Uterus (tissue), 3 donors: ENCODE measurements at regions not wholly inside any gene's neighbourhood (a gene's known extent, or its start where the extent isn't known, plus 50 kb on each side); places are given as distances from the start of the nearest gene placed in this dataset.

Source experiments
- DNase-seq, 2 donors: peaks; one replicate each; pipeline ENCODE4 v3.0.0-alpha.2; 2019 to 2020
- H3K27ac ChIP-seq, 2 donors: fragments of 200-600 bp; sonication (generic); 1 replicate in 1 of 2; 2 replicates in 1 of 2; pipeline ENCODE4 v1.5.1; 2016 to 2018
- H3K27me3 ChIP-seq, 2 donors: fragments of 200-600 bp; sonication (generic); one replicate each; pipeline ENCODE4 v1.5.1; 2018 to 2019; ENCODE audit warnings: control low read depth in 1 of 2
- H3K36me3 ChIP-seq, 2 donors: fragments of 200-600 bp; sonication (generic); one replicate each; pipeline ENCODE4 v1.5.1; 2019; ENCODE audit warnings: control low read depth in 1 of 2
- H3K4me1 ChIP-seq, 2 donors: fragments of 200-600 bp; sonication (generic); one replicate each; pipeline ENCODE4 v1.5.1; 2018 to 2019; ENCODE audit warnings: control low read depth in 1 of 2
- H3K4me3 ChIP-seq, 2 donors: fragments of 200-600 bp; sonication (generic); 1 replicate in 1 of 2; 2 replicates in 1 of 2; pipeline ENCODE4 v1.5.1; 2018 to 2019; ENCODE audit warnings: mild to moderate bottlenecking in 1 of 2
- H3K9me3 ChIP-seq, 2 donors: fragments of 200-600 bp; sonication (generic); one replicate each; pipeline ENCODE4 v1.5.1; 2019; ENCODE audit warnings: control low read depth in 1 of 2
- POLR2A ChIP-seq, 2 donors: fragments of 450-650 bp; IDR thresholded peaks; one replicate each; pipeline ENCODE4 v1.6.1; 2016; ENCODE audit warnings: antibody characterized with exemption in 2 of 2, mild to moderate bottlenecking in 1 of 2, moderate library complexity in 1 of 2
- intact Hi-C: fragments of 100-400 bp; cut with DNase I; formaldehyde crosslinking; loops from one replicate; pipeline ENCODE4 v1.15.1; 2023; ENCODE audit warnings: low total_unique reads
- TF ChIP-seq, protein P1 (sequence below), 4 experiments: fragments of 200-600 bp in 2 of 4; fragments of 450-650 bp in 2 of 4; sonication (generic) in 2 of 4; IDR thresholded peaks; one replicate each; pipeline ENCODE4 v1.5.1; 2016 to 2019; ENCODE audit warnings: antibody characterized with exemption in 4 of 4, mild to moderate bottlenecking in 2 of 4, moderate library complexity in 1 of 4
- donor health status: DM: yes; HTN: yes; CAD: no.

DNA sequence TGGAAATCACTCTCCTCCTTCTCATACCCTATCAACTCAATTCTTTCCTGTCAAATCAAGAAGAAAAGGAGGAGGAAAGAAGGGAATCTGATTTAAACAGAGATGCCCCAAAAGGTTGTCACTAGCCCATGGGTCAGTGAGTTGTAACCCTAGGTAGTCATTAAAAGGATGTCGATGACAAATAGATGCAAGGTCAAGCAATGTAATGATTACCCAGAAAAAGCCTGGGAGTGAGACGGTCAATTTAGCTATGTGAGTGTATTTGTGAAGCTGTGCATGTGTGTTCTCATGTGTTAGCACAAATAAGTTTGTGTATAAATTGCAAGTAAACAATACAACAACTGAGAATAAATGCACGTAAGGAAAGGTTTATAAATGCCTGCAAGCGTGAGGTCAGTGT is 190.5 kb upstream of the PMFBP1 start:
- Histone ChIP-seq H3K27me3 (no peaks in the 10 kb centered on the region), H3K4me1 (no peaks in the 10 kb centered on the region), H3K36me3 (no peaks in the 10 kb centered on the region), H3K9me3 (peaks cover 0 to 2% of the 10 kb centered on the region in 2 donors), H3K4me3 (no peak overlapping the region), H3K27ac (no peak overlapping the region)
- intact Hi-C loops: no loop called here
- DNase-seq: no peak
- TF ChIP-seq, protein P1, sequence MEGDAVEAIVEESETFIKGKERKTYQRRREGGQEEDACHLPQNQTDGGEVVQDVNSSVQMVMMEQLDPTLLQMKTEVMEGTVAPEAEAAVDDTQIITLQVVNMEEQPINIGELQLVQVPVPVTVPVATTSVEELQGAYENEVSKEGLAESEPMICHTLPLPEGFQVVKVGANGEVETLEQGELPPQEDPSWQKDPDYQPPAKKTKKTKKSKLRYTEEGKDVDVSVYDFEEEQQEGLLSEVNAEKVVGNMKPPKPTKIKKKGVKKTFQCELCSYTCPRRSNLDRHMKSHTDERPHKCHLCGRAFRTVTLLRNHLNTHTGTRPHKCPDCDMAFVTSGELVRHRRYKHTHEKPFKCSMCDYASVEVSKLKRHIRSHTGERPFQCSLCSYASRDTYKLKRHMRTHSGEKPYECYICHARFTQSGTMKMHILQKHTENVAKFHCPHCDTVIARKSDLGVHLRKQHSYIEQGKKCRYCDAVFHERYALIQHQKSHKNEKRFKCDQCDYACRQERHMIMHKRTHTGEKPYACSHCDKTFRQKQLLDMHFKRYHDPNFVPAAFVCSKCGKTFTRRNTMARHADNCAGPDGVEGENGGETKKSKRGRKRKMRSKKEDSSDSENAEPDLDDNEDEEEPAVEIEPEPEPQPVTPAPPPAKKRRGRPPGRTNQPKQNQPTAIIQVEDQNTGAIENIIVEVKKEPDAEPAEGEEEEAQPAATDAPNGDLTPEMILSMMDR (IDR thresholded peaks at IDR 0.05): no peak
- no peak for TF ChIP-seq POLR2A (IDR thresholded peaks at IDR 0.05)

GRCh38 chr16:72357910-72358309 is 186.0 kb upstream of the PMFBP1 start:
- DNase-seq: no peak
- H3K36me3 ChIP-seq: no peaks in the 10 kb centered on the region
- H3K27ac ChIP-seq: no peak overlapping the region
- no peaks in the 10 kb centered on the region for H3K9me3 ChIP-seq
- no peaks in the 10 kb centered on the region for H3K27me3 ChIP-seq
- intact Hi-C loops: no loop called here
- no peak for TF ChIP-seq POLR2A (IDR thresholded peaks at IDR 0.05)
- TF ChIP-seq, protein P1 (IDR thresholded peaks at IDR 0.05): no peak
- H3K4me1 ChIP-seq: no peaks in the 10 kb centered on the region
- no peak overlapping the region for H3K4me3 ChIP-seq

DNA sequence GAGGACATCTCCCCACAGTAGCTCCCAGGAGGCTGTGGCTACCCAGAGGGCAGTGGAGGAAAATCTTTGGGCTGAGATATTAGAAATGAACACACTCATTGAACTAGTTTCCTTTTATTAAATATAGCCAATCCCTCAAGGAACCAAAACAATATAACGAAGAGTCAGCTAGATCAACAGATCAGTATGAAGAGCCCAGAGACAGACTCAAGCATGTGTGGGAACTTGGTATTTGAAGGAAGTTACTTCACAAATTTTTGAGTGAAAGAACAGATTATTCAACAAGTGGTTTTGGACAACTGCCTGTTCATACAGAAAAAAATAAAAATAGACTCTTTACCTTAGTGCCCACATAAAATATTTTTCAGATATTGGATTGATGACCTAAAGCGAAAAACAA is 183.6 kb upstream of the PMFBP1 start:
- TF ChIP-seq, protein P1 (IDR thresholded peaks at IDR 0.05): no peak
- no peak for TF ChIP-seq POLR2A (IDR thresholded peaks at IDR 0.05)

GRCh38 chr16:72349719-72350118 is 177.8 kb upstream of the PMFBP1 start:
- Histone ChIP-seq H3K27me3 (no peaks in the 10 kb centered on the region), H3K4me1 (no peaks in the 10 kb centered on the region), H3K4me3 (no peak overlapping the region), H3K9me3 (no peaks in the 10 kb centered on the region), H3K36me3 (no peaks in the 10 kb centered on the region), H3K27ac (no peak overlapping the region)
- TF ChIP-seq, protein P1 (IDR thresholded peaks at IDR 0.05): no peak
- no peak for TF ChIP-seq POLR2A (IDR thresholded peaks at IDR 0.05)
- no peak for DNase-seq
- intact Hi-C loops: no loop called here

More for the DNA sequence above, 183.6 kb upstream of the PMFBP1 start:
- H3K27ac ChIP-seq: no peak overlapping the region
- no peaks in the 10 kb centered on the region for H3K36me3 ChIP-seq
- H3K4me3 ChIP-seq: no peak overlapping the region
- intact Hi-C loops: no loop called here
- no peaks in the 10 kb centered on the region for H3K4me1 ChIP-seq
- no peaks in the 10 kb centered on the region for H3K27me3 ChIP-seq
- DNase-seq: no peak
- H3K9me3 ChIP-seq: no peaks in the 10 kb centered on the region

DNA sequence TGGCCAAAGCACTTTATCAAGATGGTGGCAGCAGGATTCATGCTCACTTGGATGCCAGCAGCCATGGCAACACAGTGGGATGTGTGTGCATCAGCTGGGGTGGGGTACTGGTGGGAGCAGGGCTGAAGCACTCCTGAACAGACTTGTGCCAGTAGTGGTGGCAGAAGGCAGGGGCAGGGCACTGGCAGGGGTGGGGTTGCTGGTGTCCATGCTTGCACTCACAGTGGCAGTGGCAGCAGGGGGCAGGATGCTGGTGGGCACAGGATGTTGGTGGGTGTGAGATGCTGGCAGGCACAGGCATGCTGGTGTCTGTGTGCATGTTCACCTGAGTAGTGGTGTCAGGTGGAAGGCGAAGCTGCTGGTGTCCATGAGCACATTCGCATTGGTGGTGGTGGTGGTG is 161.0 kb upstream of the PMFBP1 start:
- no peak overlapping the region for H3K27ac ChIP-seq
- TF ChIP-seq, protein P1 (IDR thresholded peaks at IDR 0.05): no peak
- TF ChIP-seq POLR2A (IDR thresholded peaks at IDR 0.05): no peak
- DNase-seq: no peak
- H3K4me3 ChIP-seq: no peak overlapping the region
- H3K36me3 ChIP-seq: no peaks in the 10 kb centered on the region
- H3K9me3 ChIP-seq: no peaks in the 10 kb centered on the region
- no peaks in the 10 kb centered on the region for H3K27me3 ChIP-seq
- H3K4me1 ChIP-seq: no peaks in the 10 kb centered on the region
- intact Hi-C loops: no loop called here
